Vagina (tissue), 2 donors: ENCODE measurements at regions not wholly inside any gene's neighbourhood (a gene's known extent, or its start where the extent isn't known, plus 50 kb on each side); places are given as distances from the start of the nearest gene placed in this dataset.
"Not testable (repeated sequence)": the region's sequence is repeated elsewhere in the genome, so short reads cannot be mapped to it uniquely, and the experiment has no call there.

ENCODE experiments used
- POLR2A ChIP-seq, 2 donors: fragments of 450-650 bp; IDR thresholded peaks; one replicate each; pipeline ENCODE4 v1.6.1; 2017; ENCODE audit warnings: antibody characterized with exemption in 2 of 2, mild to moderate bottlenecking in 2 of 2, moderate library complexity in 2 of 2
- POLR2AphosphoS5 ChIP-seq, 2 donors: sonication (generic); formaldehyde crosslinking; IDR thresholded peaks; one replicate each; pipeline ENCODE4 v1.9.0; 2017; ENCODE audit warnings: antibody characterized with exemption in 2 of 2, mild to moderate bottlenecking in 2 of 2, low read depth in 1 of 2; ENCODE audit not compliant: insufficient read depth in 1 of 2
- TF ChIP-seq, protein P1 (sequence below), 3 experiments: fragments of 450-650 bp in 2 of 3; fragments of 200-600 bp in 1 of 3; sonication (generic) in 1 of 3; IDR thresholded peaks; one replicate each; pipeline ENCODE4 v1.5.1; 2017 to 2019; ENCODE audit warnings: antibody characterized with exemption in 3 of 3, mild to moderate bottlenecking in 2 of 3, moderate library complexity in 2 of 3

DNA sequence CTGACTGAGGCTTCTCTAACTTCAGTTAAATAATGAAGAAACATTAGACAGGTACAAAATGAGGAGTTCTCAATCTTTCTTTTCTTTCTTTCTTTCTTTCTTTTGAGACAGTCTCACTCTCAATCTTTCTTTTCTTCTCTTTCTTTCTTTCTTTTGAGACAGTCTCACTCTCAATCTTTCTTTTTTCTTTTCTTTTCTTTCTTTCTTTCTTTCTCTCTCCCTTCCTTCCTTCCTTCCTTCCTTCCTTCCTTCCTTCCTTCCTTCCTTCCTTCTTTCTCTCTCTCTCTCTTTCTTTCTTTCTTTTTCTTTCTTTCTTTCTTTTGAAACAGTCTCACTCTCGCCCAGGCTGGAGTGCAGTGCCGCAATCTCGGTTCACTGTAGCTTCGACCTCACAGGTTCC lies 287.7 kb downstream of the FBXO8 start:
- TF ChIP-seq, protein P1, sequence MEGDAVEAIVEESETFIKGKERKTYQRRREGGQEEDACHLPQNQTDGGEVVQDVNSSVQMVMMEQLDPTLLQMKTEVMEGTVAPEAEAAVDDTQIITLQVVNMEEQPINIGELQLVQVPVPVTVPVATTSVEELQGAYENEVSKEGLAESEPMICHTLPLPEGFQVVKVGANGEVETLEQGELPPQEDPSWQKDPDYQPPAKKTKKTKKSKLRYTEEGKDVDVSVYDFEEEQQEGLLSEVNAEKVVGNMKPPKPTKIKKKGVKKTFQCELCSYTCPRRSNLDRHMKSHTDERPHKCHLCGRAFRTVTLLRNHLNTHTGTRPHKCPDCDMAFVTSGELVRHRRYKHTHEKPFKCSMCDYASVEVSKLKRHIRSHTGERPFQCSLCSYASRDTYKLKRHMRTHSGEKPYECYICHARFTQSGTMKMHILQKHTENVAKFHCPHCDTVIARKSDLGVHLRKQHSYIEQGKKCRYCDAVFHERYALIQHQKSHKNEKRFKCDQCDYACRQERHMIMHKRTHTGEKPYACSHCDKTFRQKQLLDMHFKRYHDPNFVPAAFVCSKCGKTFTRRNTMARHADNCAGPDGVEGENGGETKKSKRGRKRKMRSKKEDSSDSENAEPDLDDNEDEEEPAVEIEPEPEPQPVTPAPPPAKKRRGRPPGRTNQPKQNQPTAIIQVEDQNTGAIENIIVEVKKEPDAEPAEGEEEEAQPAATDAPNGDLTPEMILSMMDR (IDR thresholded peaks at IDR 0.05): not testable (repeated sequence)
- not testable (repeated sequence) for TF ChIP-seq POLR2A (IDR thresholded peaks at IDR 0.05); POLR2AphosphoS5 (IDR thresholded peaks at IDR 0.05; ENCODE audit: insufficient read depth in 1 of 2, low read depth in 1 of 2)
